SU-DHL-6 (cell line): ENCODE measurements at regions not wholly inside any gene's neighbourhood (a gene's known extent, or its start where the extent isn't known, plus 50 kb on each side); places are given as distances from the start of the nearest gene placed in this dataset.
"Not testable (repeated sequence)": the region's sequence is repeated elsewhere in the genome, so short reads cannot be mapped to it uniquely, and the experiment has no call there.

Experiments
- H2AFZ ChIP-seq: fragments of 200-600 bp; sonication (generic); 2 replicates; pipeline ENCODE4 v1.6.1; 2014; ENCODE audit warnings: low read depth, mild to moderate bottlenecking, moderate library complexity, mixed read lengths, antibody characterized with exemption, low read length; ENCODE audit not compliant: severe bottlenecking
- H3F3A ChIP-seq: fragments of 200-600 bp; shearing (Covaris generic); 2 replicates; pipeline ENCODE4 v1.6.0; 2016; ENCODE audit warnings: antibody characterized with exemption, mild to moderate bottlenecking; ENCODE audit not compliant: insufficient read depth
- H3K27ac ChIP-seq: fragments of 200-600 bp; sonication (generic); 2 replicates; pipeline ENCODE4 v1.5.1; 2016; ENCODE audit warnings: low read depth, mild to moderate bottlenecking, low read length, moderate library complexity, mixed read lengths
- H3K27me3 ChIP-seq: fragments of 200-600 bp; sonication (generic), shearing (Covaris generic); 2 replicates; pipeline ENCODE4 v1.6.0; 2014; ENCODE audit warnings: mild to moderate bottlenecking, low read length
- H3K36me3 ChIP-seq: fragments of 200-600 bp; sonication (generic); 2 replicates; pipeline ENCODE4 v1.6.1; 2014; ENCODE audit warnings: mild to moderate bottlenecking, low read length, mixed read lengths
- H3K4me2 ChIP-seq: fragments of 300-600, 200-600 bp; shearing (Covaris generic), sonication (generic); 2 replicates; pipeline ENCODE4 v1.6.0; 2014; ENCODE audit warnings: low read length, low read depth, mild to moderate bottlenecking; ENCODE audit not compliant: poor library complexity, severe bottlenecking
- H3K4me3 ChIP-seq: fragments of 200-600 bp; sonication (generic); 2 replicates; pipeline ENCODE4 v1.5.1; 2014; ENCODE audit warnings: antibody characterized with exemption, low read length, mild to moderate bottlenecking, mixed read lengths; ENCODE audit not compliant: insufficient read depth, poor library complexity, severe bottlenecking
- H3K79me2 ChIP-seq: fragments of 200-600 bp; sonication (generic); 2 replicates; pipeline ENCODE4 v1.6.1; 2014; ENCODE audit warnings: mild to moderate bottlenecking, low read length, moderate library complexity; ENCODE audit not compliant: insufficient read depth
- H3K9ac ChIP-seq: fragments of 200-600 bp; sonication (generic); 2 replicates; pipeline ENCODE4 v1.7.0; 2014; ENCODE audit warnings: mild to moderate bottlenecking, low read length
- H3K9me2 ChIP-seq: fragments of 200-600 bp; sonication (generic); replicated peaks from 2 replicates; pipeline ENCODE4 v1.6.1; 2014; ENCODE audit warnings: low read length; ENCODE audit not compliant: insufficient read depth
- H3K9me3 ChIP-seq: fragments of 200-600 bp; sonication (generic); 2 replicates; pipeline ENCODE4 v1.6.1; 2014; ENCODE audit warnings: low read length, mixed read lengths; ENCODE audit not compliant: insufficient read depth
- H4K20me1 ChIP-seq: fragments of 200-600 bp; sonication (generic); 2 replicates; pipeline ENCODE4 v1.6.1; 2014; ENCODE audit warnings: low read depth, mild to moderate bottlenecking, antibody characterized with exemption, low read length, moderate library complexity, mixed read lengths
- EZH2phosphoT487 ChIP-seq: fragments of 200-600 bp; sonication (generic), shearing (Covaris generic); conservative IDR thresholded peaks from 2 replicates; pipeline ENCODE4 v1.6.1; 2018; ENCODE audit warnings: mild to moderate bottlenecking, antibody characterized with exemption, low read length, moderate library complexity, mixed read lengths
- TF ChIP-seq, protein P1 (sequence below): fragments of 200-600 bp; sonication (generic); IDR thresholded peaks from one replicate; pipeline ENCODE4 v1.5.1; 2017; ENCODE audit warnings: antibody characterized with exemption, mild to moderate bottlenecking, low read length, moderate library complexity; ENCODE audit not compliant: insufficient read depth, poor library complexity, severe bottlenecking

DNA sequence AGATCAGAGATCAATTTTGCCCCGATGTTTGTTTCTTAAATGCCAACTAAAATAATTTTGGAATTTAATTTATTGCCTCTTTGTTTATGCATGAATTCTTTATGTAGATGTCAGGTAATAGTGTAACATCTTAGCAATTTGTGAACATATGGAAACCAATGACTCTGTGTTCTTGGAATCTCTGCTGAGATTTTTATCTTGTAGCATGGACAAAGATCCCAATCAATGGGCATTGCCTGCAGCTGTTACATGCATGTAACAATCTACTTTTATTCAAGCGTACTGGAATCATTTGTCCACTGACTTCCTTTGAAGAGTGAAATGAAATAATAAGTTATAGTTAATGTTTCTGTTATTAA, 61.6 kb upstream of the ARSJ start:
- no peaks in the 10 kb centered on the region for H3K9me3 ChIP-seq
- H3K9me2 ChIP-seq: no peaks in the 10 kb centered on the region
- no peaks in the 10 kb centered on the region for H4K20me1 ChIP-seq
- H3K4me2 ChIP-seq: no peak overlapping the region
- no peak overlapping the region for H3K27ac ChIP-seq
- no peaks in the 10 kb centered on the region for H3K27me3 ChIP-seq
- no peak overlapping the region for H3K9ac ChIP-seq
- H2AFZ ChIP-seq: no peak overlapping the region
- TF ChIP-seq, protein P1, sequence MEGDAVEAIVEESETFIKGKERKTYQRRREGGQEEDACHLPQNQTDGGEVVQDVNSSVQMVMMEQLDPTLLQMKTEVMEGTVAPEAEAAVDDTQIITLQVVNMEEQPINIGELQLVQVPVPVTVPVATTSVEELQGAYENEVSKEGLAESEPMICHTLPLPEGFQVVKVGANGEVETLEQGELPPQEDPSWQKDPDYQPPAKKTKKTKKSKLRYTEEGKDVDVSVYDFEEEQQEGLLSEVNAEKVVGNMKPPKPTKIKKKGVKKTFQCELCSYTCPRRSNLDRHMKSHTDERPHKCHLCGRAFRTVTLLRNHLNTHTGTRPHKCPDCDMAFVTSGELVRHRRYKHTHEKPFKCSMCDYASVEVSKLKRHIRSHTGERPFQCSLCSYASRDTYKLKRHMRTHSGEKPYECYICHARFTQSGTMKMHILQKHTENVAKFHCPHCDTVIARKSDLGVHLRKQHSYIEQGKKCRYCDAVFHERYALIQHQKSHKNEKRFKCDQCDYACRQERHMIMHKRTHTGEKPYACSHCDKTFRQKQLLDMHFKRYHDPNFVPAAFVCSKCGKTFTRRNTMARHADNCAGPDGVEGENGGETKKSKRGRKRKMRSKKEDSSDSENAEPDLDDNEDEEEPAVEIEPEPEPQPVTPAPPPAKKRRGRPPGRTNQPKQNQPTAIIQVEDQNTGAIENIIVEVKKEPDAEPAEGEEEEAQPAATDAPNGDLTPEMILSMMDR: no peak
- no peak for TF ChIP-seq EZH2phosphoT487
- H3K79me2 ChIP-seq: no peaks in the 10 kb centered on the region
- no peak overlapping the region for H3K4me3 ChIP-seq
- H3K36me3 ChIP-seq: no peaks in the 10 kb centered on the region
- H3F3A ChIP-seq: no peaks in the 10 kb centered on the region

DNA sequence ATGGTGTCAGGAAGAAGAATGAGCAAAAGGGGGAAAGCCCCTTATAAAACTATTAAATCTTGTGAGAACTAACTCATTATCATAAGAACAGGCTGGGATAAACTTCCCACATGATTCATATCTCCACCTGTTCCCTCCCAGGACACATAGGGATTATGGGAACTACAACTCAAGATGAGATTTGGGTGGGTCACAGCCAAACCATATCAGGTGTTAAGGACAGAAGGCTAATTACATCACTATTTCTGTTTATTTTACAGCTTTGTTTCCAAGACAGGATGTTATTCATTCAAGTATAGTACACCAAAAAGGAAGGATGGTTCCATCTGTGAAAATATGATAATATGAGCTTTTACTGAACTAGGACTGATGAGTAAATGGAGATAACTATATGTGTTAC, 63.7 kb upstream of the ARSJ start:
- Histone ChIP-seq H4K20me1 (no peaks in the 10 kb centered on the region), H3K4me3 (no peak overlapping the region), H3K27ac (no peak overlapping the region), H3K27me3 (no peaks in the 10 kb centered on the region), H3K36me3 (no peaks in the 10 kb centered on the region), H3K9me3 (no peaks in the 10 kb centered on the region), H3K4me2 (no peak overlapping the region), H2AFZ (no peak overlapping the region), H3K79me2 (no peaks in the 10 kb centered on the region), H3K9me2 (no peaks in the 10 kb centered on the region), H3F3A (no peaks in the 10 kb centered on the region), H3K9ac (no peak overlapping the region)
- TF ChIP-seq EZH2phosphoT487: no peak
- TF ChIP-seq, protein P1: no peak

- H3K4me3 ChIP-seq, H3K4me2 ChIP-seq, H3K79me2 ChIP-seq, H3K9me3 ChIP-seq, H3K9ac ChIP-seq, H2AFZ ChIP-seq, H3K27ac ChIP-seq, H3K36me3 ChIP-seq, H4K20me1 ChIP-seq, H3K9me2 ChIP-seq, H3K27me3 ChIP-seq, H3F3A ChIP-seq: not testable (repeated sequence)
These were observed 64.9 kb upstream of the ARSJ start for GRCh38 chr4:114044351-114044750.

DNA sequence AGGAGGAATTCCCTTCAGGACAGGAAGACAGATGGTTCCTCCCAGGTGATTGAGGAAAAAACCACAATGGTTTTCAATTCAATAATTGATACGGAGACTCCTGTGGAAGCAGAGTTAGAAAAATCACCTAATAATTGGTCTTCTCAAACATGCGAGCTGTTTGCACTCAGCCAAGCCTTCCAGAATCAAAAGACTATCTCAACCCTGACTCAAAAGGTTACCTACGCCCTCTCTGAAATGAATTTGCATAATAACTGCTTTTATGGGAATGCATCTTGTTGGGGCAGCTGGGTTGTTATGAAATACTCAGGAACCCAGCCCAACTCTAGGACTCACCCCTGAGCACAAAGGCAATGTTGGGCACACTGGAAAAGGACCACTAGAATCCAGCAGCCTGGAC, 66.9 kb upstream of the ARSJ start:
- Histone ChIP-seq H3K27me3 (no peaks in the 10 kb centered on the region), H3K4me2 (no peak overlapping the region), H3K27ac (no peak overlapping the region), H3K79me2 (no peaks in the 10 kb centered on the region), H3K9me3 (no peaks in the 10 kb centered on the region), H3K9me2 (no peaks in the 10 kb centered on the region), H3K9ac (no peak overlapping the region), H4K20me1 (no peaks in the 10 kb centered on the region), H2AFZ (no peak overlapping the region), H3F3A (no peaks in the 10 kb centered on the region), H3K36me3 (no peaks in the 10 kb centered on the region), H3K4me3 (no peak overlapping the region)
- TF ChIP-seq, protein P1: no peak
- no peak for TF ChIP-seq EZH2phosphoT487

- H2AFZ ChIP-seq, H3K36me3 ChIP-seq, H3K79me2 ChIP-seq, H3K9me2 ChIP-seq, H3K27me3 ChIP-seq, H3K4me2 ChIP-seq, H3K4me3 ChIP-seq, H3K9me3 ChIP-seq, H3K27ac ChIP-seq, H3F3A ChIP-seq, H4K20me1 ChIP-seq, H3K9ac ChIP-seq: not testable (repeated sequence)
These were observed 68.7 kb upstream of the ARSJ start for GRCh38 chr4:114048154-114048553.
